GM21786 (cell line): ENCODE measurements at regions not wholly inside any gene's neighbourhood (a gene's known extent, or its start where the extent isn't known, plus 50 kb on each side); places are given as distances from the start of the nearest gene placed in this dataset.
"Not testable (repeated sequence)": the region's sequence is repeated elsewhere in the genome, so short reads cannot be mapped to it uniquely, and the experiment has no call there.

Experiments
- ATAC-seq: cut with Tn5 transposase; IDR thresholded peaks from one replicate; pipeline ENCODE4 v1.9.1; 2021; ENCODE audit not compliant: unreplicated experiment

GRCh38 chr6:139973669-139974344 lies 599.4 kb upstream of the CITED2 start:
- no peak for ATAC-seq

GRCh38 chr6:139972116-139972515 lies 597.7 kb upstream of the CITED2 start:
- ATAC-seq = no peak

GRCh38 chr6:139970591-139970991 lies 596.1 kb upstream of the CITED2 start:
- ATAC-seq = no peak

GRCh38 chr6:139967497-139967896 lies 593.0 kb upstream of the CITED2 start:
- ATAC-seq = no peak

- ATAC-seq = no peak
Measured at GRCh38 chr6:139965393-139965792, 590.9 kb upstream of the CITED2 start.

GRCh38 chr6:139964737-139965136 lies 590.3 kb upstream of the CITED2 start:
- no peak for ATAC-seq

- ATAC-seq = no peak
Measured at GRCh38 chr6:139962654-139963347, 588.4 kb upstream of the CITED2 start.

- no peak for ATAC-seq
Measured at GRCh38 chr6:139961190-139961589, 586.7 kb upstream of the CITED2 start.

GRCh38 chr6:139960671-139961070 lies 586.2 kb upstream of the CITED2 start:
- no peak for ATAC-seq

GRCh38 chr6:139955366-139956155 lies 581.1 kb upstream of the CITED2 start:
- ATAC-seq = no peak

GRCh38 chr6:139954463-139955071 lies 580.1 kb upstream of the CITED2 start:
- ATAC-seq = no peak

GRCh38 chr6:139953780-139954179 lies 579.3 kb upstream of the CITED2 start:
- ATAC-seq = not testable (repeated sequence)

GRCh38 chr6:139951172-139951571 lies 576.7 kb upstream of the CITED2 start:
- ATAC-seq = no peak

- ATAC-seq = no peak
Measured at GRCh38 chr6:139944976-139945375, 570.5 kb upstream of the CITED2 start.

- ATAC-seq = no peak
Measured at GRCh38 chr6:139944131-139944530, 569.7 kb upstream of the CITED2 start.

GRCh38 chr6:139943391-139943790 lies 568.9 kb upstream of the CITED2 start:
- no peak for ATAC-seq

GRCh38 chr6:139942331-139942730 lies 567.9 kb upstream of the CITED2 start:
- ATAC-seq = no peak

GRCh38 chr6:139941826-139942225 lies 567.4 kb upstream of the CITED2 start:
- ATAC-seq = no peak

- ATAC-seq = peak; percentile 92
Measured at GRCh38 chr6:139940741-139941729, 566.6 kb upstream of the CITED2 start.
